H4 (cell line): ENCODE measurements at regions not wholly inside any gene's neighbourhood (a gene's known extent, or its start where the extent isn't known, plus 50 kb on each side); places are given as distances from the start of the nearest gene placed in this dataset.

Source experiments
- DNase-seq: peaks from one replicate; pipeline ENCODE4 v3.0.0-alpha.2; 2015; ENCODE audit warnings: low spot score

- no peak for DNase-seq
Observed at GRCh38 chr4:185862340-185862739, 50.3 kb upstream of the SORBS2 start.

DNA sequence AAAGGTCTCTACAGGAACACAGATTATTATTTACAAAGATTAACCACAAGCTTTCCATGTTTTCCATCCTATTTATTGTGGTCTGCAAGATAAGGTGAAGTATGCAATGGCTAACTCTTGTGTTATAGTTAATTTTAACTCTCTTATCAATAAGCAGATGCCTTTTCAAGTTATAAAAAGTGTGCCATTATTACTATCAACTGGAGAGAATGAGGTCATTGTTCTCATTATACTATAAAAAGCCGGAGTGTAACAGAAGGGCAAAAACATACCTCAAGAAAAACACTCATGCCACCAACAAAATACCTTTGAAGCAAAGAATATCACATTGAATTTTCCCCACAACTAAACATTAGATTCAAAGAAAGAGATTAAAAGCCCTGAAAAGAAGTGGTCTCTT lies 52.0 kb upstream of the SORBS2 start:
- no peak for DNase-seq

GRCh38 chr4:185865901-185866328 lies 53.9 kb upstream of the SORBS2 start:
- peak; percentile 63 for DNase-seq

DNA sequence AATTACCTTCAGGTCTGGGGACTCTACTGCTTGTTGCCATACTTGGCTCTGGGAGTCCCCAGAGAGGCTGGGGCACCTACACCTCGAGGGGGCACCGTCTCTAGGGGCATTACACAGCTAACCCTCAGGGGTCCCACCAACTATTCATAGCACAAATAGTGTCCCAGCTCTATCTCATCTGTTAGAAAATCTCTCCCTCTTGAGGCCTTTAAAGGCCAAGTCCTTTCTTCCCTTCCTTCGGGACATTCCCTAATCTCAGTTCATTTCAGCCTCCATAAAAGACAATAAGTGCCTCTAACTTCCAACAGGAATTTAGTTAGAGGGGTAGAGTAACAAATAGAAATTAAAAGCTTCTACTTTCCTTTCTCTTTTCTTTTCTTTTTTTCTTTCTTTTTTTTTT lies 55.8 kb upstream of the SORBS2 start:
- no peak for DNase-seq

DNA sequence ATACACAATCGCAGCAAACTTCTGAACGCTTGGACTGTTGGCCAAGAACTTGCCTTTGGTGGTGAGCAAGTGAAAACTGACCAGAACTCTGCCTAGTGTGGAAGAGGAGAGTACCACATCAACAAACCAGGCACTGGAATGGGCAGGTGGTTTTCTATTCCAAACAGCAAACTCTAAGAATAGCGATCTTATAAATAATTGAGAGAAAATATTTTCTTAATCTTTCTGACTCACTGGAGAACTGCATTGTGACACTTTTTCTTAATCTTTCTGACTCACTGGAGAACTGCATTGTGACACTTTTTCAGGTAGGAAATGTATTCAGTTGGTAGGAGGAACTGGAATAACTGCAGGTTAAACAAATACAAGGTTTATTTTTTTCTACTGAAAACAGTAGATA lies 57.0 kb upstream of the SORBS2 start:
- DNase-seq = no peak

DNA sequence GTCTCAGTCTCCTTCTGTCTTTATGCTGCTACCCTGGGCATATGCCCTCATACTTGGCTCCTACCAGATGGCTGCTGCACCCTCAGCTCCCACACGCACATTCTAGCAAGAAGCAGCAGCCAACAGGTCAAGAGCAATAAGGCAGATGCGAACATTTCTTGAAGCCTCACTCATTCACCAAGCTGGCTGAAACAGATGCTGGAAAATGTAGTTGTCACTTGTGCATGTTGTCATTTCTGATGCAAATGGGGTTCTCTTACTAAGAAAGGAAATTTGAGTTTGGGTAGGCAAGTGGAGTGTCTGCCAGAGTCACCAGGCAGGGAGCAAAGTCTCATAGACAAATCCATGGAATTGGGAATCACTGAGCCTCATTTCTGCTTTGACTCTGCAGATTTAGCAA lies 57.4 kb upstream of the SORBS2 start:
- DNase-seq = no peak

DNA sequence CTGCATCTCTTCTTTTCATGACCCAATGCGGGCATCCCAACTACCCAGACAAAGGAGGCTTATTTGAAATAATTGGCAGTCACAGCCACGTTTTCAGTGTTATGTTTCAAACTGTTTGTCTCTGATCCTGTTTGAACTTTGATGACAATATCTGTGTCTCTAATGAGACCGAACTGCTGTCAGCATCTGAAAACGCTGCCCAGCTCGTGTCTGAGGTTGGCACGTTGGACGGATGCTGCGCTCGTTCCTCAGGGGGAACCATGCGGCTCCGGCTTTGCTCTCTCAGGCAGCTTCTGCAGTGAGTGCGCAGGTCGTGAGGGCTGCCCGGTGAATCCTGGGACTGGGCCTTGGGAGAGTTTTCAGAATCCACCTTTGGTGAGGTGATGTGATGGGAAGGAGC lies 58.4 kb upstream of the SORBS2 start:
- DNase-seq = no peak

- DNase-seq = no peak
Observed at GRCh38 chr4:185872747-185873380, 60.9 kb upstream of the SORBS2 start.

DNA sequence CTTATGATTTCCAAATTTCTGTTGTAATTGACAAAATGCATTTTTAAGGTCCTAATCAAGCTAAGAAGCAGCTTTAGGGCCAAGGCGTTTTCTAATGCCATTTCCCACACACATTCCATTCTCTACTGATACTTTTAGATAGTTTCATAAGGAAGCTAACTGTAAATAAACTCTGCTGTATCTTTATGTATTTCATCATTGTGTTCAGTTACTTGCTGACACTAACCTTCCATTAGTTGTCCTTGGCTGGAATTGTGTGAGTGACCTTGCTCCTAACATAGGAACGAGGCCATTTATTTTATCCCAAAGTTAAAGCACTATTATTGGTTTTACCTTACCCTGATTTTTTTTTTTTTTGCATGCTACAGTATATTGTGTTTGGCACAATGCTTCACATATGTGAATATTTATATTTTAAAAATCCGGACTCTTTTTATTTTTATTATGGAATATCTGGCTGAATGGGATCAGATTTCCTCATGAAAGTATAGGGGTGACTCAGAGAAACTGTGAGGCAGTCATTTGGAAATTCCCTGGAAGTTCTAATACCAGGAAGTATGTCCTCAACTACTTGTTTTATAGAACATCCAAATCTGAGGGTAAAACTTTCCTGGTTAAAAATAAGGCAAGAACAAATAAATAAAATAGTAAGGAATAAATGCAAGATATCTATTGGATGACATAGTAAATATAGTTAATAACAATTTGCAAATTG lies 62.7 kb upstream of the SORBS2 start:
- no peak for DNase-seq

DNA sequence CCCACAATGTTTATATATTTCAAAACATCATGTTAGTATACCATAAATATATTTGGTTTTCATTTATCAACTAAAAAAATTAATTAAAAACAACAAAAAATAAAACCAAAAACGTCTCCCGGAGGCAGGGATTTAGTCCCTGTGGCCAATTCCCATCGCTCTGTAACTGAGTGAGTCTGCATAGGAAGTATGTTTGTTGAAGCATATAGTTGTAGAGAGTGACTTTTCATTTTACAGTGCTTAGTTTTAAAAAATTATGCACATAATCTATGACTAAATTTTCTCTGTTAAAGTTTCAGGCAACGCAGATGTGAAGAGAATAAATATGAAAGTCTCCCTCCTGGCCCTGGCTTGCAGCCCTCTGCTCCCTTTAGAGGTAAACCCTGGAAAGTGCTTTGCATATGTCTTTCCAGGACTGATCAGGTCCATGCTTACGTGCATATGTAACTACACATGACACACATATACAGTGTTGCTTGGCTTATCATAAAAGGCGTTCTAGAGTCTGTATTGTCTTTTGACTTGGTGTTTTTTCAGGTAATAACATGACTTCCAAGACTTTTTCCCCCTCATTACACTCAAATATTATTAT lies 63.4 kb upstream of the SORBS2 start:
- DNase-seq = no peak

DNA sequence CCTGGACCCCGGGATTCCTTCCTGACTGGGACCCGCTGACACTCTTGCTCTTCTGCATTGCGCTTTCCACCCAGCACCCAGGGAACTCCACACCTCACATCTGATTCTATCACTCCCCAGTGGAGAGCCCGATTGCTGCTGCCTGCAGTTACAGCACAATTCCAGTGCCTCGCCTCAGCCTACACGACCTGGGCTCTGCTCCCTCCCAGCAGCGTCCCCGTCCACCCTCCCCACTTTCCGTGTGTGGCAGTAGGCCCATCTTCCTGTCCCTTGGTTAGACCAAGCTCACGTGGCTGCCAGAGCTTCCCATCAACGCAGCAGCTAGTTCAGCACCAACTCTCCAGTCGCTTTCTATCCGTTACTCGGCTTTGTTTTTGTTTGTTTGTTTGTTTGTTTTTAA lies 66.6 kb upstream of the SORBS2 start:
- DNase-seq = no peak

DNA sequence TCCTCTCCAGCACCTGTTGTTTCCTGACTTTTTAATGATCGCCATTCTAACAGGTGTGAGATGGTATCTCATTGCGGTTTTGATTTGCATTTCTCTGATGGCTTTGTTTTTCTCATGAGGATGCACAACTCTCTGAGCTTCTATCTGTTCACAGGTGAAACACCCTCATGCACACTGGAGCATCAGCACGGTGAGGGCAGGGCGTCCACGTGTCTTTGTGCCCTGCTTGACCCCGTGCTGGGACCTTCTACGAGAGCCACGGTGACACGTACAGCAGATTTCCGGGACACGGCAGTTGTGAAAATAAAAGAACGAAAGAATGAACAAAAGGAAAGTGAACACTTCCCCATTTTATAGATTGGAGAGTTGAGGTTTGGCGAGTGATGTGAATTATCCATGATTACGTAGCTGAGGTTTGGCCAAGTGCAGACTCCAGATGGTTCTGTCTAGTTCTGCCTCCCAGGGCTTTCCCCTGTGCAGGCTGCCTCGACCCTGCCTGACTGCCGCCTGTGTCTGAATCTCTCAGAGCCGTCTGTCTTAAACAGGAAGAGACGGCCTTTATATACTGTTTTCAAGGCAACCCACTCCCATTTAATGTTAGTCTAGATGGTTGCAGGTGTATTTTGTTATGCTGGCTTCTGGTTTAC lies 67.8 kb upstream of the SORBS2 start:
- DNase-seq = no peak

GRCh38 chr4:185880571-185880970 lies 68.6 kb upstream of the SORBS2 start:
- DNase-seq = no peak

- DNase-seq = no peak
Observed at GRCh38 chr4:185881430-185881829, 69.4 kb upstream of the SORBS2 start.

DNA sequence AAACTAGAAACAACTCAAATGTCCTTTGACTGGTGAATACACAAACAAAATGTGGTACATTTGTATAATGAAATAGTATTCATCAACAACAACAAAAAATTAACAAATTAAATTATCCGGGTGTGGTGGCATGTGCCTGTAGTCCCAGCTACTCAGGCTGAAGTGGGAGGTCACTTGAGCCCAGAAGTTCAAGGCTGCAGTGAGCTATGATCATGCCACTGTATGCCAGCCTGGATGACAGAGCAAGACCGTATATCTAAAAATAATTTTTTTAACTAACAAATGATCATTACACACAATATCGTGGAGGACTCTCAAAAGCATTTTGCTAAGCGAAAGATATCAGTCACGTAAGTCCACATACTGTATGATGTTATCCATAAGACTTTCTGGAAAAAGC lies 71.6 kb upstream of the SORBS2 start:
- DNase-seq = no peak

GRCh38 chr4:185885075-185885474 lies 73.1 kb upstream of the SORBS2 start:
- DNase-seq = no peak

DNA sequence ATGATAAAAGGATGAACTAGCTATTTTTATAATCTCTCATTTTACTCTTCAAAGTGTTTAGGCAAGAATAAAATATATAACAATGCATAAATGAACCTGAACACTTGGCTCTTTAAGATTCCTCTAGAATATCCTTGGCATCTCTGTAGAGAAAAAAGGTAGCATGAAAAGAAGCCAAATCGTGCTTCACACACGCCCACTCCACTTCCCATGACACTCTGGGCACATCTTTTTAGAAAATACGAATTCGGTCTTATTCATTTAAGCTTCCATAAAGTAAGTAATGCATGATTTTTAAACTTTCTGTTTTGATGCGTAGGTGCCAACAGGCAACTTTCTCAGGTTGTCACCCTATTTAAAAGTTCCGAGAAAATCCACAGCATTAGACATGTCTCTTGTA lies 73.6 kb upstream of the SORBS2 start:
- DNase-seq = no peak

DNA sequence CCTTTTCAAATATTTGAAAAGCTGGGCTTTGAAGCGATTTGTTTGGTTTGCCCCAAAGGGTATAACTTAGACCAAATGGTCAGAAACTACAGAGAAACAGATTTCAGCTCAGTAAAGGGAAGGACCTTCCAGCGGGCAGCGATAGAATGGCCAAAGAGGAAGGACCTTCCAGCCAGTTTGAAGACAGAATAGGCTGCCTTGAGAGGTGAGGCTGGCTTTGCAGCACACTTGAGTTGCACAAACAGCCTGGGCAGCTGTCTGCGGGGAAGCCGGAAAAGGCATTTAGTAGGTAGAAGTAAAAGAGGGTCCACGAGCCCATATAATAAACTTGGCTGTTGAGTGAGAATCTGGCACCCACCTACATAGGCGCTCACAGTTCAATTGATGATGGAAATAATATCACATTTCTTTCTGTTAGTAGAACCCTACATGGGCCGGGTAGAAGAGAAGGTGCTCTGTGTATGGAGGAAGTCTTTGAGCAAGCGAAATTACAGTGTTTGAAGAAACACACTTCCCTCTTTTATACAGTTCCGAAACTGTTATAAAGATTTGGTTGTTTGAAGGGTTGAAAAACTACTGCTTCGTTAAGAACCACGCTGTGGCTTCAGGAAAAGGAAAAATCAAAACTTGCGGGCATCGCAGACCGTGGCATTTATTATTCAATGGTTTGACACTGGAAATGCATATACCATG lies 75.0 kb upstream of the SORBS2 start:
- no peak for DNase-seq

DNA sequence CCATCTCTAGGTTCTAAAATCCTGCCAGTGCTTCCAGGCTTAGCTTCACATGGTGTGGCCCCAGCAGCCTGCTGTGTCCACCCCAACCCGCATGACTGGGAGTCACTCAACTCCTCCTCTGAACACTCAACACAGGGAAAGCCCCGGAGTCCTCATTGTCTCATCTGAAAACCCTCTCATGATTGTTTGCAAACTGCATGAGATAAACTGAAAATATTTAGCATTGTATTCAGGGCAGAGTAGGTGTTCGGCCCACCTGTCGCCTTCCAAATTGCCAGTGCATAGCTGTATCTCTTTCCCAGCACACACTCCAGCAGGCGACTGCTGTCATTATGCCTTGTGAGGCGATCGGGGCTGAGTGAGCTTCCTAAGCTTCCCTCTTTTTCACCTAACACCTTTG lies 76.7 kb upstream of the SORBS2 start:
- DNase-seq = no peak

DNA sequence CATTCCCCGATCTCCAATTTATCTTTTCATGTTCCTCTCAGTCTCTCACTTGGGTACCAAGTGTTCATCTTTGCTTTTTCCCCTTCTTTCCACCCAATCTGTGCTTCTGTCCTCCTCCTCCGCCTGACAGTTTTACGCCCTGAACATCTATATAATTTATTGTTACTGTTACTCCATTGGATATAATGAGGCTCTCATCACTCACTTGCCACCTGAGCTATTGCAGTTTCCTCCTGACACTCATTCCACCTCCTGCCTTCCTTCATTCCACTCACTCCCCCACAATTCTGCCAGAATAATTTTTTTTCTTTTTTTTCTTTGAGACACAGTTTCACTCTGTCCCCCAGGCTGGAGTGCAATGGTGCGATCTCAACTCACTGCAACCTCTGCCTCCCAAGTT lies 77.6 kb upstream of the SORBS2 start:
- no peak for DNase-seq

- no peak for DNase-seq
Observed at GRCh38 chr4:185890196-185890595, 78.2 kb upstream of the SORBS2 start.

GRCh38 chr4:185892165-185892564 lies 80.2 kb upstream of the SORBS2 start:
- DNase-seq = no peak
